CD4-positive, alpha-beta T cell treated with Interleukin-12 subunit alpha and Interleukin-12 subunit beta, for 1 hour (primary cell): ENCODE measurements at regions not wholly inside any gene's neighbourhood (a gene's known extent, or its start where the extent isn't known, plus 50 kb on each side); places are given as distances from the start of the nearest gene placed in this dataset.
"Not testable (repeated sequence)": the region's sequence is repeated elsewhere in the genome, so short reads cannot be mapped to it uniquely, and the experiment has no call there.

Experiments used
- DNase-seq: peaks from one replicate; pipeline ENCODE4 v3.0.0-alpha.2; 2020

DNA sequence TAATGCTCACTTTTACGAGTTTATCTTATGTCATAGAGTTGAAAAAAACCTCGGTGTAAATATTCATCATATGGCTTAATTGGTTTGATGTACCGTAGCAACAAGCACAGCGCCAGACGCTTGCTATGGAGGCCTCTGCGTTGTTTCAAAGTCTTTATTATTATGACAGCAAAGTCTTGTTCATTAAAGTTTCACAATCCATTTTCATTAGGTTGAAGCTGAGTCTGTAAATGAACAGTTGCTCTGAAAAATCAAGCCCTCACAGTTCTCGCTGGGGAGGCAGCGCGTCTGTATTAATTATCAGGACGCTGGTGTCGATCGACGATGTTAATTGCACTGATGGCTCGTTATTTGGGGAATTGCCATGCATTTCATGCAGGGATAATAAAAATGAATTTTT, 185.6 kb downstream of the INSC start:
- DNase-seq, result no peak

DNA sequence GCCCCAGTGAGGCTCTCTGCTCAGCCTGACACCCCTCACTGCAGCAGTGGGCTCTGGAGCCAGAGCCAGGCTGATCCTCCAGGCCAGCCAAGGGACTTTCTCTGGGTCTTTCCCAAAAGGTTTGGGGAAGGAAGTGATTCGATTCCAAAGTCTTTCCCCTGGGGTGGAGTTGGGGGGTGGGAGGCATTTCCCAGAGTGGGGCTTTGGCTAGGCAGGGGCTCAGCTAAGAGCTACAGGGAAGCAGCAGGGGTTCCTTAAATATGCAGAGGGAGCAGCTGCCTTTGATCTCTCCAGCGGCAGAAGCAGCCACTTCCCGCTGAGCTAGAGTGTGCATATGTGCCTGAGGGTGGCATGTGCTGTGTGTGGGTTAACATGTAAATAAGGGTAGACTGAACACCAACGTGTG, 192.9 kb downstream of the INSC start:
- DNase-seq, result no peak

DNA sequence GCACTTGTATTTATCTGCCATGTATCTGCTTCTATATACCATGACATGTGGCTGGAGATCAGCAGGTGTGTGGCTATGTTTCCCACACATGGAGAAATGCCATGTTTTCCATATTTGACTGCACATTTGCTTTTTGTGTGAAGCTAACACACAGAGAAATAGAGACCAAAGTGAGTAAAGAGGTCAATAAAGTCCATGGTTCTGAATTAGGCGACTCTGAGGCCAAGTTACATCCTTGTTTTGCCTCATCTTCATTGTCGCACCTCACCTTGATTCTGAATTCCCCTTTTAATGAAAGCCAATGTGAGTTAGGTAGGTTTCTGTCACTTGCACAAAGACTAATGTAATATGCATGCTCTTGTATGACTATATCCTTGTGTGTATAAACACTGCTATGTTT, 194.1 kb downstream of the INSC start:
- no peak for DNase-seq

- no peak for DNase-seq
Observed at GRCh38 chr11:15309296-15309695, 194.6 kb downstream of the INSC start.

- no peak for DNase-seq
Observed at GRCh38 chr11:15313862-15314261, 199.1 kb downstream of the INSC start.

- no peak for DNase-seq
Observed at GRCh38 chr11:15318814-15319213, 204.1 kb downstream of the INSC start.

DNA sequence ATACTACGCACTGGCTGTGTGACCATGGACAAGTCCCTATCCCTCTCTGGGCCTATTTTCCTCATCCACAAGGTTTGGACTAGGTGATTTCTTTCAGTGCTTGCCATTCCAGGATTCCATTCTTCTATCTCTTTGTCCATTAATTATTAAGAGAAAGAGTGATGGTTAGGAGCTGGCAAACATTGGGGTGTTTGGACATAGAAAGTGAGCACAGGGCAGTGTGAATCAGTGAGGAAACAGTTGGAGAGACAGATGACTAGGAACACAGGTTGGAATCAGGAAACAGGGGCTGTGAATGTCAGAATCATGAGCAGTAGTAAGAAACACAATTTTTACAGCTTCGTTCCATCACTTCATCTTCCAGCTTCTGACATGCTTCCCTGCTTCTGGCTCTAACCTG, 211.8 kb downstream of the INSC start:
- no peak for DNase-seq

DNA sequence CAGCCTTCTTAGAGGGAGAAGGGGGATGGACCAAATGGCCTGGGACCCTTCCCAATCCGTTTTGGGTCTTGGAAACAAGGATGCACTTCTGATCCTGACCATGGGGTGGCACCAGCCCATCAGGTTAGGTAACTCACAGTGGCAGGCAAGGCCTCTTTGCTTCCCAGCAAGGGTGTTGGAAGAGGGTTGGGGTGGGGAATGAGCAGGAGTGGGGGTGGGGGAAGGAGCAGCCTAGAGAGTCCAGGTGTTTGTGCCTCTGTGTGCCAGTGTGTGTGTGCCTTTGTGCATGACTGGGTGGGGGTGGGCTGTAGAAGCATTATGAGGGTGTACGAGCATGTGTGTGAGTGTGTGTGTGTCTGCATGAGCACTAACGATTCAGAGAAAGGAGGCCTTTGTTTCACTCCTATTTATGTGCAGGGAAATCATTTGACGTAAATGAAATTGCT, 213.1 kb downstream of the INSC start:
- DNase-seq, result no peak

DNA sequence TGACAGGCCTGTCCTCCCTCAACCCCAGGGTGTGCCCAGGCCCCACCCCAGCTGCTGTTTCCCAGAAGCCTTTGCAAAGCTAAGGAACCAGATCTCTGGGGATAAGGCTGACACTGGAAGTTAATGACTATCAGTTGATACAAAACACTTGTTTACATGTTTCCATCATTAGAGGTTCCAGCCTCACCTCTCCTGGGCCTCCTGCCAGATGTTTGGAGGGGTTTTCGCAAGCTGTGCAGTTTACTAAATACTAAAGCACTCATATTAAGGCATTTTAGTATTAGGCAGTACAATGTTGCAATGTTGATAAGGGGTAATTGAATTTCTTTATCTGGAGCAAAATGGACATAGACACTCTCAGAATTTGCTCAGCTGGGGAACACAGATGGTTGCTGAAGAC, 218.7 kb downstream of the INSC start:
- no peak for DNase-seq

DNA sequence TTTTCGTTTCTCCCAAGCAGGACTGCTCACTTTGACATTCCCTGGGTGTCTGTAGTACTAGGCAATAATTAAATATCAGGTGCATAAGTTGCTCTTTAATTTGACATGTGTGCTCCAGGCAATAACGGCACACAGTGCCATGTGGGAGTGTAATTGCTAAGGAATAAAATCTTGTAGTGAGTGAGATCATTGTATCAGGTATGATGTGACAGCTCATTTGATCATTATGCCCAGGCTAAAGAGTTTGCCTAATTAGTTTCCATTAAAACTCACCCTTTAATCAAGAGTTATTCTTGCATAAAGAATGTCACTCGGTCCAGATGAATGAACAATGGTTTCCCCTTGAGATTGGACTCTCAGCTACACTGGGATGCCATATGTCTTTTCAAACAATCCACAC, 220.0 kb downstream of the INSC start:
- DNase-seq, result no peak

DNA sequence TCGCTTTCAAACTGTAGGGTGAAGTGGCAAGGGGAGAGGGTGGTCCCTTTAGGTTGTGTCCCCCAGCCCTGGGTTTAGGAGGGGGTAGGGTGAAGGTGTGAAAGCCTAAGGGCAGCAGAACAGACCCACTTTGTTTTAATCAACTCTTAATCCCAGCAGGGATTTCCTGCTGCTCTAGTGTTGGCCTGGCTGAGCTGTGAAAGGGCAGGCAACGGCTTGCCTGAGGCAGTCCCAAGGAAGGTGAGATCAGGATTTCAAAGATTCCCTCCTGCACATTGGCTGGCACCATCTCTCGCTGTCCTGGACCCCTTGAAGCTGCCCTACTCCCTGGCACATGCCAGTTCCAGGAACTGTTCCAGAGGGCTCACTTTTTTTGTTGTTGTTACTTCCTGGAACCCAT, 221.3 kb downstream of the INSC start:
- DNase-seq, result no peak

- DNase-seq, result no peak
Observed at GRCh38 chr11:15339302-15339701, 224.6 kb downstream of the INSC start.

DNA sequence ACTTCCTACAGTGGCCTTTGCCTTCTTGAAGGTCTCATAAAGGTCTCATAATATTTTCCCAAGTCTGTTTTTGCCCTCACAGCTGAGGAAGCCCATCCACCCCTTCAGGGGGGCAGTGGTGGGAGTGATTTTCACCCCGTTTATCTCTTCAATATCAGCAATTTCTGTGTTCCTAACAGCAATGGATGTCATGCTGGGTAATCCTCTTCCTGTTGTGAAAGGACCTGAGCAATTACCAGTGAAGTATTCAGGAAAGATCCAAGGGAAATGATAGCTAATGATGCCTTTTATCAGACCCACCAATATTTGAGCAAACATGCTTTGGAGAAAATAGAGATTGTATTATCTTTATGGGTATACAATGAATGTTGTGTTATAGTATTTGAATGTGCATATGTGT, 226.9 kb downstream of the INSC start:
- DNase-seq, result no peak

DNA sequence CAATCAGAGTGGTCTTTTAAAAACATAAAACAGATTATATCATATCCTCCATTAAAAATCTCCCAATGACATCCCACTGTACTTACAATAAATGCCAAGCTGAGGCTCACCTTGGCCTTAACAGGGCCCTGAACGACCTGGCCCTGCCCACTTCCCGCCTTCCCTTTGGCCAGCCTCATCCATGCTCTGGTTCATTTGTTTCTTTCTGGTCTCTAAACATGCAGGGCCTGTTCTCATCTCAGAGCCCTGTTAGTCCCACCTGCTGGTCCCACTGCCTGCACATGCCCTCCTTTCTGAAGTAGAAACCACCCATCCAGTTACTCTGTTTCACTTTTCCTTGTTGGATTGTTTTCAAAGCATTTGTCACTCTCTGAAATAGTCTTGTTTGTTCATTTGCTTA, 227.4 kb downstream of the INSC start:
- DNase-seq, result no peak

DNA sequence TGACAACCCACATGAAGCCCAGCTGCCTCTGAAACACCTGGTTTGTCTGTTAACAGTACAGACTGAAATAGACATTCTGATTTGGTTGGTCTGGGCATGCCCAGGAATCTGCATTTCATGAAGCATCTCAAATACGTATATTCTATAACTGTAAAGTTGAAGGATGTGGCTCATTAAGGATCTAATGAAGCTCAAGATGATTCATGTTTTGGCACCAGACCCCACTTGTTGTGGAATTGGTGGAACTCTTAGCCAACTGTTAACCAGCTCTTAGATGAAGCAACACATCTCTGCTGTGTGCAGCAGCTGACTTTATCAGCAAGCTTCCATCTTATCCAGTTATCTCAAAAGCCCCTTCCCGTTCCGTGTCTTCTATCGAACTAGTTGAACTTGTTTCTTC, 232.2 kb downstream of the INSC start:
- no peak for DNase-seq

- DNase-seq, result no peak
Observed at GRCh38 chr11:15347969-15348734, 233.4 kb downstream of the INSC start.

- no peak for DNase-seq
Observed at GRCh38 chr11:15349413-15349812, 234.7 kb downstream of the INSC start.

DNA sequence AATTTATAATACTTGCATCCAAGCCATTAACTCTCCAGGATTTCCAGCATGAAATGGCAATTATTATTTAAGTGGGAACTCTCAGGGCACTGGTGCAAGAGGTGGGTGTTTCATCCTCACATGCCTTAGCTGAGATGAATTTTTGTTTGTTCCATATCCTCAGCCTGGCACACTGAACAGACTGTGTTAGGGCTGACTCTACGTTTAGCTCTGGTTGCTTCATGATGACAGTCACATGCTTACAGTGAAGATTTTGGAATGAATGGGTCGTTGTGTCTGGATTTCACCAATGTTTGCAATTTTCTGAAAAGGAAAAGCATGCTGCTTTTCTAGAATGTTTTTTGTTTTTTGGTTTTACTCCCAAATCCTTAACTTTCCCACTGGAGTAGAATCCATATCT, 246.6 kb downstream of the INSC start:
- no peak for DNase-seq

GRCh38 chr11:15365286-15365685, 250.6 kb downstream of the INSC start:
- not testable (repeated sequence) for DNase-seq

- DNase-seq, result no peak
Observed at GRCh38 chr11:15367695-15368094, 253.0 kb downstream of the INSC start.

DNA sequence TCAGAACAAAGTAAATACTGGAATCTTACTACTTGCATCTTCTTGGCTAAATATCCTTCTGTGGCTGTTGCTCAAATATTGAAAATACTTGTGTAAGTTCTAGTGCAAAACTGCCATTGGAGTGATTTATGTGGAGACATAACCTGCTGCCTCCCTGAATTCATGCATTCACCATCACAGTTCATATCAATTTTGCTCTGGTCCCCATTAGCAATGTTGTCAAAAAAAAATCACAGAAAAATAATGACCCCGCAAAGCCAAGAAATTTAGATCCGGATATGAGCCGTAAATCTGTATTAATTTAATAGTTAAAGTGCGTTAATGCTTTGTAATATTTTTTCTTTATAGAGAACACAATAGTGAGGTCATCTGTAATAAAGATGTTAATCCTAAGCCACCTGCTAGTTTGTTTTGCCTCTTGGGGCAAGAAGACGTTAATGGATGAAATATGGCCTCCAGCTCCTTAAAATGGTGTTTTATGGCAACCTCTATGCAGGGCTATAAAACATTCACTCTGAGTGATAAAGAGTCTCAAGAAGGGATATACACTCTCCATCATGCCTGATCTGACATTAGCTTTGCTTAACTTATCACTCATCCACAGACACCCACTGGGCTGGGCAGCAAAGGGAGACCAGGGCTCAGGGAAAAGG, 255.9 kb downstream of the INSC start:
- no peak for DNase-seq

DNA sequence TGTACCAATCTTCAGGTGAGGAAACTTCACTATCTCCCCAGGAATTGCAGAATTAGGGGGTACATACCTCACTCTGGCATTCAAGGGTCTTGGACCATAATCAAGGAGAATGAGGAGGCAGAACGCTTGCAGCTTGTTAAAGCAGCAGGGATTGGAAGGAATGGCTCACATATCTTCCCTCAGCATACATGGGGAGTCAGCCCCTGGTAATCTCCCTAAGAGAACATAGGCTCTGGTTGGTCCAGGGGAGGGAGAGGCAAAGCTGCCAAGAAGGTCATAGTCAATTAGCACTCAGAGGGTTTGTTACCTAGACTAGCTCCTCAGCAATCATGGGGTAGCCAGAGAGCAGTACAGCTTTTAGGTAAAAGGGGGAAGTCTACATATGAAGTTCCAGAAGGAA, 256.8 kb downstream of the INSC start:
- DNase-seq, result no peak

DNA sequence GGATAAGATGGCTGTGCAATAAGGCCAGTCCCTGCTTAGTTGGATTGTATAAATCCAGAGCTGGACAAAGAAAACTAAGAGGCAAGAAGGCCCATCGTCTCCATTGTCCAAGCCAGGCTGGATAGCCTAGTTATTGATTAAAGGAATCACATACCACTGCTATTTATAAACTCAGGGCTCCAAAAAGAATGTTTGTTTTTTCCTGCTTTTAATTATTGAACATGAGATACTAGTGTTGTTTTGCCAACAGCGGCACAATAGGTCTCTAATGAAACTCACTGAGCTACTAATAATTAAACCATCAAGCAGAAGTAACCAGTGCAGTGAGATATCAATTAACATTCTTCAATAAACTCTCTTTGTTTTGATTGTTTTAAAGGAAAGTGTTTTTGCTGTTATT, 259.7 kb downstream of the INSC start:
- DNase-seq, result no peak

- DNase-seq, result no peak
Observed at GRCh38 chr11:15378941-15379340, 264.2 kb downstream of the INSC start.

DNA sequence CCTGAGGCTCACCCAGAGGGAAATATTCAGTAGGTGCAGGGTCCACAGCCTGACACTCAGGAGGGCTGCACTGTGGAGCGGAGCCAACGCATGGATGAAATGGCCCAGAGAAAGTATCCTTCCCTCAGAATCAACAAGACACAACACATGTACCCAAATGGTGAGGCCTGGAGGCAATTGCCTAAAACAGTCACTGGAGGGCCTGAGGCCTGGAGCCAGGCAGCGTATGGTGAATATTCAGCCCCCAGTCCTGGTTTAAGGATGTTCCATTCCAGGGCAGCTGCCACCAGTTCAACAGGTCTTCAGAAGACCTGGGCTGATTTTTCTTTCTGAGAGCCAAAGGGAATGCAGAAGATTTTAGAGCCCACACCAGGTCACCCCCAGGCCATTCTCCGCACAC, 264.8 kb downstream of the INSC start:
- no peak for DNase-seq
